Hepatocyte (in vitro differentiated cells): ENCODE measurements at regions not wholly inside any gene's neighbourhood (a gene's known extent, or its start where the extent isn't known, plus 50 kb on each side); places are given as distances from the start of the nearest gene placed in this dataset.

ENCODE experiments used
- DNase-seq: peaks from one replicate; pipeline ENCODE4 v3.0.0-alpha.2; 2016; ENCODE audit warnings: low spot score
- H2AFZ ChIP-seq: fragments of 200-600 bp; sonication (generic); 2 replicates; pipeline ENCODE4 v1.6.0; 2016; ENCODE audit warnings: antibody characterized with exemption, mild to moderate bottlenecking
- H3K27ac ChIP-seq: fragments of 200-600 bp; sonication (generic); 2 replicates; pipeline ENCODE4 v1.5.1; 2016; ENCODE audit warnings: mild to moderate bottlenecking
- H3K27me3 ChIP-seq: fragments of 200-600 bp; sonication (generic); 2 replicates; pipeline ENCODE4 v1.6.1; 2016
- H3K36me3 ChIP-seq: fragments of 200-600 bp; sonication (generic); replicated peaks from 2 replicates; pipeline ENCODE4 v1.5.1; 2016; ENCODE audit warnings: low read depth; ENCODE audit not compliant: insufficient read depth
- H3K4me1 ChIP-seq: fragments of 200-600 bp; sonication (generic); 2 replicates; pipeline ENCODE4 v1.5.1; 2016; ENCODE audit warnings: mild to moderate bottlenecking, moderate library complexity; ENCODE audit not compliant: insufficient read depth
- H3K4me2 ChIP-seq: fragments of 200-600 bp; sonication (generic); 2 replicates; pipeline ENCODE4 v1.6.0; 2016
- H3K4me3 ChIP-seq: fragments of 200-600 bp; sonication (generic); 2 replicates; pipeline ENCODE4 v1.5.1; 2016; ENCODE audit warnings: mild to moderate bottlenecking
- H3K79me2 ChIP-seq: fragments of 200-600 bp; sonication (generic); 2 replicates; pipeline ENCODE4 v1.6.0; 2017; ENCODE audit warnings: mild to moderate bottlenecking
- H3K9me2 ChIP-seq: fragments of 200-600 bp; sonication (generic); replicated peaks from 2 replicates; pipeline ENCODE4 v1.6.0; 2017; ENCODE audit warnings: mild to moderate bottlenecking; ENCODE audit not compliant: insufficient read depth
- H3K9me3 ChIP-seq: fragments of 200-600 bp; sonication (generic); 2 replicates; pipeline ENCODE4 v1.5.1; 2016; ENCODE audit warnings: low read depth, mild to moderate bottlenecking
- H4K20me1 ChIP-seq: fragments of 200-600 bp; sonication (generic); 2 replicates; pipeline ENCODE4 v1.6.0; 2016; ENCODE audit warnings: mild to moderate bottlenecking; ENCODE audit not compliant: insufficient read depth, poor library complexity, severe bottlenecking
- CTCF ChIP-seq: fragments of 200-600 bp; sonication (generic); IDR thresholded peaks from 2 replicates; pipeline ENCODE4 v1.5.1; 2016; ENCODE audit warnings: antibody characterized with exemption, mild to moderate bottlenecking; ENCODE audit not compliant: poor library complexity
- EZH2 ChIP-seq: fragments of 200-600 bp; sonication (generic); IDR thresholded peaks from 2 replicates; pipeline ENCODE4 v1.6.1; 2016; ENCODE audit warnings: antibody characterized with exemption, mild to moderate bottlenecking, borderline replicate concordance
- EZH2phosphoT487 ChIP-seq: fragments of 200-600 bp; sonication (generic); IDR thresholded peaks from one replicate; pipeline ENCODE4 v1.6.1; 2018; ENCODE audit warnings: antibody characterized with exemption, mild to moderate bottlenecking, low read depth, moderate library complexity; ENCODE audit not compliant: unreplicated experiment, severe bottlenecking
- WGBS: methylation state at CpG from one replicate; pipeline ENCODE4 v1.1.6; 2016; ENCODE audit warnings: low lambda C conversion rate; ENCODE audit errors: missing lambda C conversion rate; 5-methylcytosine and 5-hydroxymethylcytosine counted together

GRCh38 chr5:6281818-6282217 is 96.5 kb downstream of the MED10 start:
- Histone ChIP-seq H4K20me1 (no peaks in the 10 kb centered on the region), H3K27ac (no peak overlapping the region), H3K79me2 (no peaks in the 10 kb centered on the region), H2AFZ (no peak overlapping the region), H3K9me3 (no peaks in the 10 kb centered on the region), H3K9me2 (no peaks in the 10 kb centered on the region), H3K27me3 (peaks cover 3% of the 10 kb centered on the region), H3K4me3 (no peak overlapping the region), H3K36me3 (no peaks in the 10 kb centered on the region), H3K4me1 (no peaks in the 10 kb centered on the region), H3K4me2 (no peak overlapping the region)
- DNase-seq: no peak
- TF ChIP-seq CTCF (no peak), EZH2 (no peak), EZH2phosphoT487 (no peak)
- 77% methylated on average over 4 of the region's 4 CpGs for WGBS

- no peak overlapping the region for H3K4me3 ChIP-seq
- peaks cover 3% of the 10 kb centered on the region for H3K27me3 ChIP-seq
- H4K20me1 ChIP-seq: no peaks in the 10 kb centered on the region
- no peak overlapping the region for H3K4me2 ChIP-seq
- no peaks in the 10 kb centered on the region for H3K79me2 ChIP-seq
- no peaks in the 10 kb centered on the region for H3K36me3 ChIP-seq
- H3K27ac ChIP-seq: no peak overlapping the region
- 90% methylated on average over 5 of the region's 6 CpGs for WGBS
- H2AFZ ChIP-seq: no peak overlapping the region
- no peak for TF ChIP-seq EZH2
- TF ChIP-seq CTCF: no peak
- no peak for TF ChIP-seq EZH2phosphoT487
- no peaks in the 10 kb centered on the region for H3K9me2 ChIP-seq
- no peaks in the 10 kb centered on the region for H3K9me3 ChIP-seq
- H3K4me1 ChIP-seq: no peaks in the 10 kb centered on the region
- DNase-seq: no peak
These were observed 97.8 kb downstream of the MED10 start for GRCh38 chr5:6280425-6281100.

GRCh38 chr5:6279607-6280006 is 98.7 kb downstream of the MED10 start:
- Histone ChIP-seq H3K27me3 (no peaks in the 10 kb centered on the region), H3K9me2 (no peaks in the 10 kb centered on the region), H2AFZ (no peak overlapping the region), H4K20me1 (no peaks in the 10 kb centered on the region), H3K4me2 (no peak overlapping the region), H3K27ac (no peak overlapping the region), H3K9me3 (no peaks in the 10 kb centered on the region), H3K36me3 (no peaks in the 10 kb centered on the region), H3K4me3 (no peak overlapping the region), H3K4me1 (no peaks in the 10 kb centered on the region), H3K79me2 (no peaks in the 10 kb centered on the region)
- 86% methylated on average over 5 of the region's 5 CpGs for WGBS
- DNase-seq: no peak
- TF ChIP-seq EZH2phosphoT487: no peak
- no peak for TF ChIP-seq CTCF
- TF ChIP-seq EZH2: no peak
